Fibroblast of pulmonary artery (primary cell): ENCODE measurements at regions not wholly inside any gene's neighbourhood (a gene's known extent, or its start where the extent isn't known, plus 50 kb on each side); places are given as distances from the start of the nearest gene placed in this dataset.

Experiments used
- DNase-seq: peaks from one replicate; pipeline ENCODE4 v3.0.0-alpha.2; 2010; ENCODE audit warnings: low read depth
- H3K4me3 ChIP-seq: replicated peaks from 2 replicates; pipeline ENCODE4 v1.5.1; 2011; ENCODE audit warnings: low read depth, mild to moderate bottlenecking, control low read depth, low read length, moderate library complexity
- CTCF ChIP-seq: IDR thresholded peaks from 2 replicates; pipeline ENCODE4 v1.5.1; 2011; ENCODE audit warnings: mild to moderate bottlenecking, control low read depth, low read length, inconsistent platforms; ENCODE audit errors: missing control alignments

- no peak overlapping the region for H3K4me3 ChIP-seq
- DNase-seq = no peak
- no peak for TF ChIP-seq CTCF
These were observed 169.0 kb downstream of the IRF8 start for GRCh38 chr16:86067936-86068335.

GRCh38 chr16:86068722-86069121, 169.8 kb downstream of the IRF8 start:
- DNase-seq = no peak
- H3K4me3 ChIP-seq = no peak overlapping the region
- TF ChIP-seq CTCF = no peak

GRCh38 chr16:86069736-86070298, 170.9 kb downstream of the IRF8 start:
- TF ChIP-seq CTCF = no peak
- no peak for DNase-seq
- no peak overlapping the region for H3K4me3 ChIP-seq

GRCh38 chr16:86070484-86070883, 171.5 kb downstream of the IRF8 start:
- no peak for TF ChIP-seq CTCF
- no peak overlapping the region for H3K4me3 ChIP-seq
- no peak for DNase-seq

- TF ChIP-seq CTCF = no peak
- no peak for DNase-seq
- H3K4me3 ChIP-seq = no peak overlapping the region
These were observed 172.0 kb downstream of the IRF8 start for GRCh38 chr16:86070971-86071370.

- DNase-seq = no peak
- TF ChIP-seq CTCF = no peak
- H3K4me3 ChIP-seq = no peak overlapping the region
These were observed 172.8 kb downstream of the IRF8 start for GRCh38 chr16:86071611-86072240.
